ENCODE measurements at regions not wholly inside any gene's neighbourhood (a gene's known extent, or its start where the extent isn't known, plus 50 kb on each side); places are given as distances from the start of the nearest gene placed in this dataset.

DNA sequence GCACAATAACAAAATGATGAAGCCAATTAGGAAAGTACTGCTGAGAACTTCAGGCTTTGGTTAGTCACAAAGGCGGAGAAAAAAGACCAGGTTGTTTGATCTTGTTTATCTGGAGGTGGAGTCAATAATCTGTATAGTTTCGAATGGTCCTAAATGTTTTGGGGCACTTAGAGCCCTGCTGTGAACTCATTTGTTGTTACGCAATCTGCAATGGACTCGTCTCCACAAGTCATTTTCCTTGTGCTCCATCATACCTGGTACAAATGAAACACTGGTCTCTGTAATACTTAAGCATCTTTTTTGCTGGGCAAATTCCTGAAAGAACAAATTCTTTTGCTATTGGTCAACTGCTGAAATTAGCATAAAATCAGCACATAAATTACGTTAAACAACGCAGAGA is 430.5 kb downstream of the GATA3 start:
- no peaks in the 10 kb centered on the region for H3K36me3 ChIP-seq (ENCODE audit: control insufficient read depth, insufficient read depth, low read length)
- H3K27ac ChIP-seq (ENCODE audit: low read length): no peak overlapping the region
- WGBS (ENCODE audit: insufficient coverage): 54% methylated on average over 4 of the region's 6 CpGs
- no peak overlapping the region for H3K4me3 ChIP-seq (ENCODE audit: low read length)
- DNase-seq: no peak
- no peaks in the 10 kb centered on the region for H3K9me3 ChIP-seq (replicated peaks; ENCODE audit: control insufficient read depth, low read depth, low read length)
- H3K4me1 ChIP-seq (ENCODE audit: control insufficient read depth, insufficient read depth, low read length): no peaks in the 10 kb centered on the region
- no peaks in the 10 kb centered on the region for H3K27me3 ChIP-seq (ENCODE audit: control insufficient read depth, insufficient read depth, low read length)

DNA sequence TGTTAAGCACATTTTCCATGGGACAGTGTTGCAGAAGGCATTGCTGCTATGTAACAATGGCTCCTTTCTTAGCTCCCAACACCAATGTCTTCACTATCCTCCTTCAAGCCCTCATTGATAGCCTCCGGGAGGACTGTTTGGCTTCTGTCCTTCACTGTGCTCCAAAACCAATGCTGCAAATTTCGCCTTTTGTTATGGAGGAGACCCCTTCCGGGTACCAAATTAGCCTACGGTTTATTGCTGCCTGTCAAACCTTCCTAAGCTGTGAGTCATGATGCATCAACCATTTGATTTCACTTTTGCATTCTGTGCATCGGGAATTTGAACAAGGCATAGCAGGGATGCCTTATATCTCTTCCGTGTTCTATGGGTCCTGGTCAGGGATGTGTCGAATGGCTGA is 432.9 kb downstream of the GATA3 start:
- Histone ChIP-seq H3K36me3 (ENCODE audit: control insufficient read depth, insufficient read depth, low read length) (no peaks in the 10 kb centered on the region), H3K4me3 (ENCODE audit: low read length) (no peak overlapping the region), H3K27ac (ENCODE audit: low read length) (no peak overlapping the region), H3K27me3 (ENCODE audit: control insufficient read depth, insufficient read depth, low read length) (no peaks in the 10 kb centered on the region), H3K9me3 (replicated peaks; ENCODE audit: control insufficient read depth, low read depth, low read length) (no peaks in the 10 kb centered on the region), H3K4me1 (ENCODE audit: control insufficient read depth, insufficient read depth, low read length) (no peaks in the 10 kb centered on the region)
- no peak for DNase-seq
- 92% methylated on average over 7 of the region's 7 CpGs for WGBS (ENCODE audit: insufficient coverage)

DNA sequence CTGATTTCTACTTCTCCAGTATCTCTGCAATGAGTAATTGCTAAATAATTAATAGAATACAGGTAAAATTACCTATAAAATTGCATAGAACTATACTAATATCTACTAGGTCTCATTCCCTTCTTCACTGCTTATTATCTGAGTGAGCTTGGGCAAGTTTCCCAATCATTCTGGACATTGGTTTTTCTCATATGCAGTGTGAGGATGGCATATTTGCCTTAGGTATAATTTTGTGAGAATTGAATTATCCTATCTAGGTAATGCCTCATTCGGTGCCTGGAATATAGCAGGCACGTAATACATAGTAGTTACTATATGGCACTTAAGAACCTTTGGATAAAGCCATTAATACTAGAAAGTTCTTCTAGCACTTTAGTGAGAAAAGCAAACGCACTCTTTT is 434.7 kb downstream of the GATA3 start:
- Histone ChIP-seq H3K36me3 (ENCODE audit: control insufficient read depth, insufficient read depth, low read length) (no peaks in the 10 kb centered on the region), H3K27me3 (ENCODE audit: control insufficient read depth, insufficient read depth, low read length) (no peaks in the 10 kb centered on the region), H3K4me1 (ENCODE audit: control insufficient read depth, insufficient read depth, low read length) (no peaks in the 10 kb centered on the region), H3K27ac (ENCODE audit: low read length) (no peak overlapping the region), H3K9me3 (replicated peaks; ENCODE audit: control insufficient read depth, low read depth, low read length) (no peaks in the 10 kb centered on the region), H3K4me3 (ENCODE audit: low read length) (no peak overlapping the region)
- WGBS (ENCODE audit: insufficient coverage): no CpG with 5 or more reads among the region's 3 CpGs
- DNase-seq: no peak

DNA sequence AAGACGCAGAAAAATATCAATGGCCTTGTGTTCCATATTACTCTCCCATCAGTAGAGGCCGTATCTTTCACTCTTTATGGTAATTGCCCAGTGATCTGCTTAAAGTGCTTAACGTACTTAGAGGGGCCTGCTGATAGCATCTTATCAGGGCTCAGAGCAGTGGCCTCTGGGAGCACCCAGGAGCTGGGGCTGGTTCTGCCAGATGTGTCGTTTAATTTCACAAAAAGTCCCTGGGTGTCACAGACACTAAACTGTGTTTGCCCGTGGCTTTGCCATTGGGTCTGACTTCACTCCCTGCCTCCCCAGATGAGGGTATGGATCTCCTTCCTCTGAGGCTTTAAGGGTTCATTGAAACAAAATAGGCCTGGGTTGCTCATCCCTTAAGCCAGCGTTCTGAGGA is 435.3 kb downstream of the GATA3 start:
- Histone ChIP-seq H3K27ac (ENCODE audit: low read length) (no peak overlapping the region), H3K36me3 (ENCODE audit: control insufficient read depth, insufficient read depth, low read length) (no peaks in the 10 kb centered on the region), H3K4me3 (ENCODE audit: low read length) (no peak overlapping the region), H3K9me3 (replicated peaks; ENCODE audit: control insufficient read depth, low read depth, low read length) (no peaks in the 10 kb centered on the region), H3K27me3 (ENCODE audit: control insufficient read depth, insufficient read depth, low read length) (no peaks in the 10 kb centered on the region), H3K4me1 (ENCODE audit: control insufficient read depth, insufficient read depth, low read length) (no peaks in the 10 kb centered on the region)
- DNase-seq: no peak
- WGBS (ENCODE audit: insufficient coverage): 42% methylated on average over 4 of the region's 6 CpGs

DNA sequence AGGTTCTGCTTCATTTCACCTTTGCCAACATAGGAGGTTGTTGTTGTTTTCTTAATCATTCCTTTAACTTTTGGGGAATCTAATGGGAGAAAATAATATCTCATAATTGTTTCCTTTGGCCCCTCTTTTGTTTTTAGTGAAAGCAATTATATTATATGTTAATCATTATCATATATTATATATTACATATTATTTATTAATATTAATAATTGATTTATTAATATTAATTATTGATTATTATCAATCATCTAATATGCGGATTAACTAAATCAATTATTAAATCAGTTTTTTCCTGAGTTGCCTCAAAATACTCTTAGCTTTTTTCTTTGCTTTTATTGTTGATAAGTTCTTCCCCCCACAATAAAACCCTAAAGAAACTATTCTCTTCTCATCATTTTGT is 443.8 kb downstream of the GATA3 start:
- WGBS (ENCODE audit: insufficient coverage): no CpG with 5 or more reads among the region's 1 CpG
- H3K36me3 ChIP-seq (ENCODE audit: control insufficient read depth, insufficient read depth, low read length): no peaks in the 10 kb centered on the region
- no peaks in the 10 kb centered on the region for H3K9me3 ChIP-seq (replicated peaks; ENCODE audit: control insufficient read depth, low read depth, low read length)
- H3K4me1 ChIP-seq (ENCODE audit: control insufficient read depth, insufficient read depth, low read length): no peaks in the 10 kb centered on the region
- no peak overlapping the region for H3K4me3 ChIP-seq (ENCODE audit: low read length)
- no peak overlapping the region for H3K27ac ChIP-seq (ENCODE audit: low read length)
- no peaks in the 10 kb centered on the region for H3K27me3 ChIP-seq (ENCODE audit: control insufficient read depth, insufficient read depth, low read length)
- DNase-seq: no peak

DNA sequence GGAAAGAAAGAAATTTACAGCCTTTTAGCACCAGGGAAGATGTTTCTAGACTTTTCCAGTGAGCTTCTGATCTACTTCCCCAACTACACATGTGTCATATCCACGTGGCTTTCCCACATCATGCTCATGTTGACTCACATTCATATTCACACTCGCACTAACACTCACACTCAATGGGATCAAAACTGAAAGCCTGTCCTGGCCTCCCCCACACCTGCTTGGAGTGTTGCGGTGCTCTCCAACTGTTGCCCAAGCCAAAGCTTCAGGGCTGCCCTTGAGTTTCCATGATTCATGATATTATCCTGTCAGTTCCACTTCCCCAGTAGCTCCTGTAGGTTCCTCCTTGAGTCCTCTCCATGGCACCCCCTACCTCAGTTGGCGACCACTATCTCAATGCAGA is 444.4 kb downstream of the GATA3 start:
- H3K27me3 ChIP-seq (ENCODE audit: control insufficient read depth, insufficient read depth, low read length): no peaks in the 10 kb centered on the region
- no peak for DNase-seq
- no peak overlapping the region for H3K27ac ChIP-seq (ENCODE audit: low read length)
- no peaks in the 10 kb centered on the region for H3K36me3 ChIP-seq (ENCODE audit: control insufficient read depth, insufficient read depth, low read length)
- no peaks in the 10 kb centered on the region for H3K4me1 ChIP-seq (ENCODE audit: control insufficient read depth, insufficient read depth, low read length)
- WGBS (ENCODE audit: insufficient coverage): 49% methylated on average over 4 of the region's 4 CpGs
- H3K4me3 ChIP-seq (ENCODE audit: low read length): no peak overlapping the region
- no peaks in the 10 kb centered on the region for H3K9me3 ChIP-seq (replicated peaks; ENCODE audit: control insufficient read depth, low read depth, low read length)

DNA sequence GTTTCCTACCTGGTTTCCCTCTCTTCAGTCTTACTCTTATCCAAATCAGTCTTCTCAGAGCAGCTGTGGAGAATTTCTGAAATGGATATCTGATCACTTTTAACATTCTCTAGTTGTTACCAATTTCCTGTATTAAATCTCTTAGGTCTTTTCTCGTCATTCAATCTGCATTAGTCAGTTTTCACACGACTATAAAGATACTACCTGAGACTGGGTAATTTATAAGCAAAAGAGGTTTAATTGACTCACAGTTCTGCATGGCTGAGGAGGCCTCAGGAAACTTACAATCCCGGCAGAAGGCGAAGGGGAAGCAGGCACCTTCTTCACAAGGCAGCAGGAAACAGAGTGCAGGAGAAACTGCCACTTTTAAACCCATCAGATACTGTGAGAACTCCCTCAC is 444.8 kb downstream of the GATA3 start:
- H3K27ac ChIP-seq (ENCODE audit: low read length): no peak overlapping the region
- WGBS (ENCODE audit: insufficient coverage): no CpG with 5 or more reads among the region's 4 CpGs

DNA sequence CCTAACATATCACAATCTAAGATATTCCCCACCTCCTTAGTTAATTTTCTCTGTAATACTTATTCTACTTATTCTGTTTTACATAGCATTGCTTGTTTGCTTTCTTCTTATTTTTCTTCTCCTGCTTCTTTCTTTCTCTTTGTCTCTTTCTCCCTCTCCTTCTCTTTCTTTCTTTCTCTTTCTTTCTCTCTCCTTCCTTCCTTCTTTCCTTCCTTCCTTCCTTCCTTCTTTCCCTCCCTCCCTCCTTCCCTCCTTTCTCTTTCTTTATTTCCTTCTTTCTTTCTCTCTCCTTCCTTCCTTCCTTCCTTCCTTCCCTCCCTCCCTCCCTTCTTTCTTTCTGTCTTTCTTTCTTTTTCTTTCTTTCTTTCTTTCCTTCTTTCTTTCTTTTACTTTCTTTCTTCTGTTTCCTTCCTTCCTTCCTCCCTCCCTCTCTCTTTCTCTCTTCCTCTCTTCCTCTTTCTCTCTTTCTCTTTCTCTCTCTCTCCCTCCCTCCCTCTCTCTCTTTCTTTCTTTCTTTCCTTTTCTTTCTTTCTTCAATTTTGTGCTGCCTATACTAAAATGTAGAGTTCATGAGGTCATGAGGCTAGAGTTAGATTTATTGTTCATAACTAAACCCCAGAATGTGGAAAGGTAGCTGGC is 445.4 kb downstream of the GATA3 start:
- no peak overlapping the region for H3K27ac ChIP-seq (ENCODE audit: low read length)
- peaks cover 4% of the 10 kb centered on the region for H3K27me3 ChIP-seq (ENCODE audit: control insufficient read depth, insufficient read depth, low read length)
- no peaks in the 10 kb centered on the region for H3K4me1 ChIP-seq (ENCODE audit: control insufficient read depth, insufficient read depth, low read length)
- H3K9me3 ChIP-seq (replicated peaks; ENCODE audit: control insufficient read depth, low read depth, low read length): no peaks in the 10 kb centered on the region
- DNase-seq: no peak
- no peaks in the 10 kb centered on the region for H3K36me3 ChIP-seq (ENCODE audit: control insufficient read depth, insufficient read depth, low read length)
- H3K4me3 ChIP-seq (ENCODE audit: low read length): no peak overlapping the region

More for the DNA sequence above, 444.8 kb downstream of the GATA3 start:
- H3K36me3 ChIP-seq (ENCODE audit: control insufficient read depth, insufficient read depth, low read length): no peaks in the 10 kb centered on the region
- H3K4me3 ChIP-seq (ENCODE audit: low read length): no peak overlapping the region
- DNase-seq: no peak
- peaks cover 3% of the 10 kb centered on the region for H3K27me3 ChIP-seq (ENCODE audit: control insufficient read depth, insufficient read depth, low read length)
- no peaks in the 10 kb centered on the region for H3K9me3 ChIP-seq (replicated peaks; ENCODE audit: control insufficient read depth, low read depth, low read length)
- no peaks in the 10 kb centered on the region for H3K4me1 ChIP-seq (ENCODE audit: control insufficient read depth, insufficient read depth, low read length)

DNA sequence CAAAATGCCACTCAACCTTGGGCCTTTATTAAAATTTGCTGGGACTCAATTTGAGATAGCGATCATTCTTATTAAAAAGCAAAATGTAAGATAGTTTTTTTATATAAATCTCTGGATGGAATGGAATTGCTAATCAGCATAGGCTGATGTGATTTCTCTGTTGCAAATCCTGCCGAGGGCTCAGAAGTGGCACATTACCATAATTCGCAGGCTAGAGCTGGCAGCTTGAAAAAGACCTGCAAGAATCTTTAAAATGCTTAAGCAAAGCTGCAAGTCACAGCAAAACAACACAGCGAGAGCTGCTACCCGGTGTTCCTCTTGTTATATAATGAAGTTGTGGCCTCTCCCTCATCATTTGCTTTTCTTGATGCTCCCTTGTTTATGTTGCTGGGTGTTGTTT is 448.1 kb downstream of the GATA3 start:
- H3K4me3 ChIP-seq (ENCODE audit: low read length): no peak overlapping the region
- DNase-seq: no peak
- H3K4me1 ChIP-seq (ENCODE audit: control insufficient read depth, insufficient read depth, low read length): no peaks in the 10 kb centered on the region
- no peak overlapping the region for H3K27ac ChIP-seq (ENCODE audit: low read length)
- 44% methylated on average over 2 of the region's 5 CpGs for WGBS (ENCODE audit: insufficient coverage)
- no peaks in the 10 kb centered on the region for H3K9me3 ChIP-seq (replicated peaks; ENCODE audit: control insufficient read depth, low read depth, low read length)
- peaks cover 6% of the 10 kb centered on the region for H3K27me3 ChIP-seq (ENCODE audit: control insufficient read depth, insufficient read depth, low read length)
- no peaks in the 10 kb centered on the region for H3K36me3 ChIP-seq (ENCODE audit: control insufficient read depth, insufficient read depth, low read length)

DNA sequence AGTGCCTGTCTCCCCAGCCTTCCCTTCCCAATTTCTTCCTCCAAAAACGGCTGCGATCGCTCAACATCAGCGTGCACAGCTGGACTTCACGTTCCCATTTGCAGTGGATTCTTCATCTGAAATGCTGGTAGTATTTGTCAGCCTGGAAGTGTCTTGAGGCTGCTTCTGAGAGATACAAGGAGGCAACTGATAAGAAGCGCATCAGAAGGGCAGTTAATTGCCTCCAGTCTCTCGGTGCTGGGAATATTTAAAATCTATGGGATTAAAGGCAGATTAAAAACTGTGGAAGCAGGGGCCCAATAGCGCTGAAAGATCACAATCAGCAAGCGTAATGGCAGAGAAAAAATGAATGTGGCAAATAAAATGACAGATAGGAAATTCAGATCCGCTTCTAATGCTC is 450.0 kb downstream of the GATA3 start:
- H3K9me3 ChIP-seq (replicated peaks; ENCODE audit: control insufficient read depth, low read depth, low read length): no peaks in the 10 kb centered on the region
- no peak for DNase-seq
- no peaks in the 10 kb centered on the region for H3K4me1 ChIP-seq (ENCODE audit: control insufficient read depth, insufficient read depth, low read length)
- 59% methylated on average over 4 of the region's 10 CpGs for WGBS (ENCODE audit: insufficient coverage)
- no peaks in the 10 kb centered on the region for H3K36me3 ChIP-seq (ENCODE audit: control insufficient read depth, insufficient read depth, low read length)
- no peak overlapping the region for H3K27ac ChIP-seq (ENCODE audit: low read length)
- no peak overlapping the region for H3K4me3 ChIP-seq (ENCODE audit: low read length)
- peaks cover 8% of the 10 kb centered on the region for H3K27me3 ChIP-seq (ENCODE audit: control insufficient read depth, insufficient read depth, low read length)

DNA sequence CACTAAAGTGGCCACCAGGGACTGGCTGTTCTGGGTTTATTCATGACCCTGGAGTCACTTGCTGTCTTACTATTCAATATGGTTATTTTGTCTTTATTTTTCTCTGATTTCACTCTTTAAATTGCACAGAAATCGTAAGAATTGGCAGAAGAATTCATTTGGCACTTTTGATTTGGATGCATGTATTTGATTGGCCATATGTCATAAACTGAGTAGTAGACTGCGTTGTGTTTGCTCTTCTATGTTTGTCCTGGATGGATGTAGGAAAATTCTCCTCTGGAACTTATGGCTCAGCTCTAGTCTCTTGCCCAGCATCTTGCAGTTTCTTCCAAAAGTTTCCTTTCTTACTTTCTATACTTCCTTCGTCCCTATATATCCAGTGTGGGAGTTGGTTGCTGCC is 452.7 kb downstream of the GATA3 start:
- no peak for DNase-seq
- Histone ChIP-seq H3K9me3 (replicated peaks; ENCODE audit: control insufficient read depth, low read depth, low read length) (no peaks in the 10 kb centered on the region), H3K4me1 (ENCODE audit: control insufficient read depth, insufficient read depth, low read length) (no peaks in the 10 kb centered on the region), H3K27me3 (ENCODE audit: control insufficient read depth, insufficient read depth, low read length) (peaks cover 8% of the 10 kb centered on the region), H3K36me3 (ENCODE audit: control insufficient read depth, insufficient read depth, low read length) (no peaks in the 10 kb centered on the region), H3K27ac (ENCODE audit: low read length) (no peak overlapping the region), H3K4me3 (ENCODE audit: low read length) (no peak overlapping the region)
- no CpG with 5 or more reads among the region's 3 CpGs for WGBS (ENCODE audit: insufficient coverage)
